Muscle layer of duodenum (tissue), 2 donors: ENCODE measurements at regions not wholly inside any gene's neighbourhood (a gene's known extent, or its start where the extent isn't known, plus 50 kb on each side); places are given as distances from the start of the nearest gene placed in this dataset.

Experiments used
- H3K27ac ChIP-seq: one replicate; pipeline ENCODE4 v1.7.0; 2013; ENCODE audit warnings: mild to moderate bottlenecking, low read length
- H3K27me3 ChIP-seq: one replicate; pipeline ENCODE4 v1.7.0; 2013; ENCODE audit warnings: low read depth, mild to moderate bottlenecking, control low read depth, low read length
- H3K36me3 ChIP-seq, 2 donors: one replicate each; pipeline ENCODE4 v1.7.0; 2013; ENCODE audit warnings: low read length in 2 of 2, control low read depth in 1 of 2, mild to moderate bottlenecking in 1 of 2; ENCODE audit not compliant: insufficient read depth in 2 of 2, control insufficient read depth in 1 of 2
- H3K4me1 ChIP-seq, 2 donors: one replicate each; pipeline ENCODE4 v1.7.0; 2013; ENCODE audit warnings: low read length in 2 of 2, mild to moderate bottlenecking in 2 of 2, control low read depth in 1 of 2, moderate library complexity in 1 of 2; ENCODE audit not compliant: insufficient read depth in 2 of 2, control insufficient read depth in 1 of 2
- H3K4me3 ChIP-seq, 2 donors: one replicate each; pipeline ENCODE4 v1.7.0; 2013; ENCODE audit warnings: low read length in 2 of 2, low read depth in 1 of 2, mild to moderate bottlenecking in 1 of 2
- H3K9me3 ChIP-seq, 2 donors: one replicate each; pipeline ENCODE4 v1.7.0; 2013; ENCODE audit warnings: low read length in 2 of 2, control low read depth in 1 of 2, mild to moderate bottlenecking in 1 of 2; ENCODE audit not compliant: control insufficient read depth in 1 of 2
- donor health status: healthy.

DNA sequence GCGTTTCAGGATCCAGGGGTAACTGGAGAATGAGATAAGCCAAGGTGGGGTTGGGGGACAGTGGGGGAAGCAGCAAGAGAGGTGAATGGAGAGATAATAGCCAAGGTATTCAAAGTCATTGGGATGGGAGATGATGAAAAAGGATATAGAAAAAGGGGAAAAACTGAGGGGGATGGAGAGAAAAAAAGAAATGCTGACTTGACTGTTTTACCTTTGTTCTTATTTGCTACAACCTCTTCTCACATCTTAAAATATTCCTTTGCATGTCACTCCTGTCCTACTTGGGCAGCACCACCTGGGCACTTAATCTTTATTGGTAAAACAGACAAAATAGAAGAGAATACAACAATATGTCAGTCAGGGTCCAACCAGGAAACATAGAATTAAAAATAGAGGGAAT is 56.0 kb upstream of the FNDC3A start:
- Histone ChIP-seq H3K9me3 (no peaks in the 10 kb centered on the region), H3K36me3 (no peaks in the 10 kb centered on the region), H3K27ac (no peak overlapping the region), H3K4me1 (no peaks in the 10 kb centered on the region), H3K4me3 (no peak overlapping the region), H3K27me3 (no peaks in the 10 kb centered on the region)

DNA sequence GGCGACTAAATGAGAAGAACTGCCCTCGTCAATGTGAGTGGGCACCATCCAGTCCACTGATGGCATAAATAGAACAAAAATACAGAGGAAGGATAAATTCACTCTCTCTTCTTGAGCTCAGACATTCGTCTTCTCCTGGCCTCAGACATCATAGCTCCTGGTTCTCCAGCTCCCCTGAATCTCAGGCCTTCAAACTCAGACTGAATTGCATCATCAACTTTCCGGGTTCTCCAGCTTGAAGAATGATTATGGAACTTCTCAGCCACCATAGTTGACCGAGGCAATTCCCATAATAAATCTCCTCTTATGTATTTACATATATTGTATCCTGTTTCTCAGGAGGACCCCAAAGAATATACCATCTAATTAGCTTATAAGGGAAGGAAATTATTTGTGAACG is 55.0 kb upstream of the FNDC3A start:
- no peaks in the 10 kb centered on the region for H3K27me3 ChIP-seq
- H3K4me1 ChIP-seq: no peaks in the 10 kb centered on the region
- H3K36me3 ChIP-seq: no peaks in the 10 kb centered on the region
- H3K27ac ChIP-seq: no peak overlapping the region
- no peaks in the 10 kb centered on the region for H3K9me3 ChIP-seq
- no peak overlapping the region for H3K4me3 ChIP-seq

DNA sequence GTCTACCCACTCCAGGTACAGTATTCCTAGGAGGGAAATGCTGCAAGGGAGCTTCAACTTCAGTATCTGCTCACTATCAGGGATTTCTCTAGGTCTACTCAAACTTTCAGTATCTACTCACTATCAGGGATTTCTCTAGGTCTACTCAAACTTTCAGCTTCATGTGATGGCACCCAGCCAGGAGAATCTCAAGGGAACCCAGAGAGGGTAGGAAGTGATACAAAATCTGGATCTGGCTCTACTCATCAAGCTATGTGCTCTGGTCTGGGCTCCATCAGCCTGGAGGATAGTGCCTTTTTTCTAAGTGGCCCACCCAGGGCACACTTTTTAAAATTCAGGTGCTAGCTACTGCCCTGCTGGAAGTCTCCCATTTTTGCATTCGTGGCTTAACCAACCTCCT is 52.3 kb upstream of the FNDC3A start:
- H3K4me1 ChIP-seq: no peaks in the 10 kb centered on the region
- H3K4me3 ChIP-seq: no peak overlapping the region
- H3K27ac ChIP-seq: no peak overlapping the region
- H3K27me3 ChIP-seq: no peaks in the 10 kb centered on the region
- no peaks in the 10 kb centered on the region for H3K36me3 ChIP-seq
- H3K9me3 ChIP-seq: no peaks in the 10 kb centered on the region

DNA sequence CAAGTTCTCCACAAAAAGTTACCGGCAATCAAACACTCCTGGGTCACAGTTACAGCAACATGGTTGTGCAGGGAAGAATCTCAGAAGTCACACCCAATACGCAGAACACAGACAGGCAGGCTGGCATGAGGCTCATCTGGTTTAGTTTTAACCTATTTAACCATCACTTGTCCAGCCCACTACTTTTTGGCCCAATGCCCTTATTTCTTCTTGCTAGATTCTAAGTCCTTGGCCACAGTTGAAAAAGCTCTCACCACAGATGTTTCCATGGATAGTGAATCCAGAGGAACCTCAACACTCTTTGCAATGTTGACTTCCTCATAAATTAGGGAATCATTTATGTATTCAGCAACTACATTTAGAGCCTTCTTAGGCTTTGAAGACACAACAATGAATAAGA is 50.7 kb upstream of the FNDC3A start:
- no peaks in the 10 kb centered on the region for H3K9me3 ChIP-seq
- H3K4me1 ChIP-seq: no peaks in the 10 kb centered on the region
- no peak overlapping the region for H3K4me3 ChIP-seq
- H3K36me3 ChIP-seq: no peaks in the 10 kb centered on the region
- no peaks in the 10 kb centered on the region for H3K27me3 ChIP-seq
- no peak overlapping the region for H3K27ac ChIP-seq
